ENCODE measurements at regions not wholly inside any gene's neighbourhood (a gene's known extent, or its start where the extent isn't known, plus 50 kb on each side); places are given as distances from the start of the nearest gene placed in this dataset.
"Not testable (repeated sequence)": the region's sequence is repeated elsewhere in the genome, so short reads cannot be mapped to it uniquely, and the experiment has no call there.

DNA sequence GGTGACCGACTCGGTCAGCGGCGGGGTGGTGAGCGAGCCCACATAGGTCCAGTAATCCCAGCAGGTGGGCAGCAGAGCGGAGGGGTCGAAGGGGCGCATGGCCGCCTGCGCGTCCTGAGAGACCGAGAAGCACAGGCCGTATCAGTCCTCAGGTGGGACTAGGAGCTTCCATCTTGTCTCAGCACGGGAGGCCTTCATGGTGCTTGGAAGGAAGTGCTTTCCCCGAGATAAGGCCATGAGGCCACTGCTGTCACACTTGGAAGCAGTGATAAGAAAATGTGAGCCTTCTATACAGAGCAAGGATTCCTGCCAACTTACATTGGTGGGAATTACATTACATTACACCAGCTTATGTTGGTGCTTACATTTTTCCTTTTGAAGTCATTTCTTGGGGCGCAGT is 62.6 kb upstream of the METTL9 start:
- DNase-seq, result not testable (repeated sequence)

DNA sequence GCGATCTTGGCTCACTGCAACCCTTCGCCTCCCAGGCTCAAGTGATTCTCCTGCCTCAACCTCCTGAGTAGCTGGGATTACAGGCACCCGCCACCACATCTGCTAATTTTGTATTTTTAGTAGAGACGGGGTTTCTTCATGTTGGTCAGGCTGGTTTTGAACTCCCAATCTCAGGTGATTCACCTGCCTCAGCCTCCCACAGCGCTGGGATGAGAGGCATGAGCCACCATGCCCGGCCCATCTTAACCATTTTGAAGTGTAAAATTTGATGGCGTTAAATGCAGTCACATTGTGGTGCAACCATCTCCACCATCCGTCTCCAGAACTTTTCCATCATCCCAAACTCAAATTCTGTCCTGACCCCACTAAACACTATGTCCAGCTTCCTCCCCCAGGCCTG is 61.8 kb upstream of the METTL9 start:
- DNase-seq, result not testable (repeated sequence)

- DNase-seq, result not testable (repeated sequence)
These were observed 60.2 kb upstream of the METTL9 start for GRCh38 chr16:21539107-21539618.

DNA sequence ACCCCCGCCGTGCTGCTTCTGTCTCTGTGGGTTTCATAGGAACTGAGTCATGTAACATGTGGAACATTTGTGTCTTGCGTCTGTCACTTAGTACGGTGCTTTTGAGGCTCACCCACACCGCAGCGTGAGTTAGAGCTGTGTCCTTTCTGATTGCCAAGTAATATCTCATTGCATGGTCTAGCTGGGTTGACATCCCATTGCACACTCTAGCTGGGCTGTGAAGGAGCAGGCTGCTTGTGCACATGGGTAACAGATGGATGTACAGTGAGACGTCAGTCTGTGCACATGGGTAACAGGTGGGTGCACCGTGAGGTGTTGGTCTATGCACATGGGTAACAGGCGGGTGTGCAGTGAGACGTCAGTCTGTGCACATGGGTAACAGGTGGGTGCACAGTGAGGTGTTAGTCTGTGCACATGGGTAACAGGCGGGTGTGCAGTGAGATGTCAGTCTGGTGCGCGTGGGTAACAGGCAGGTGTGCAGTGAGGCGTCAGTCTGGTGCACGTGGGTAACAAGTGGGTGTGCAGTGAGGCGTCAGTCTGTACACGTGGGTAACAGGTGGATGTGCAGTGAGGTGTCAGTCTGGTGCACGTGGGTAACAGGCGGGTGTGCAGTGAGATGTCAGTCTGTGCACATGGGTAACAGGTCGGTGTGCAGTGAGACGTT is 58.5 kb upstream of the METTL9 start:
- DNase-seq, result peak; percentile 79

DNA sequence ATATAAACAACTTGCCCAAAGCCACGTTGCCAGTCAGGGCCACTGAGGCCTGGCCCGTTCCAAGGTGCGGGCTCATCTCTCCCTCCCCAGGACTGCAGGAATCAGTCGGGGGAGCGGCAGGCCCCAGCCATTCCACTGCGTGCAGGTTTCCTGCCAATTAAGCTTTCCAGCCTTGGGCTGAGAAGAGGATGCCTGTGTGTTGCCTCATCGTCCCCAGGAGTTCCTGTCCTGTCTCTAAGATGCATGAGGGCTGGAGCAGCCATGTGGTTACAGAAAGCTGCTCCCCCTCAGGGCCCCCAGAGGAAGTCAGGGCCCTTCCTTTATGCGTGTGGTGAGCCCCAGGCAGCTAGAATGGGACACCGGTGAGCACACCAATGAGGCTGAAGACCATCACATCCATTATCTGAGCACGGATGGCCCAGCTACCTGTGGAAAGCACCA is 57.7 kb upstream of the METTL9 start:
- peak; percentile 42 for DNase-seq

DNA sequence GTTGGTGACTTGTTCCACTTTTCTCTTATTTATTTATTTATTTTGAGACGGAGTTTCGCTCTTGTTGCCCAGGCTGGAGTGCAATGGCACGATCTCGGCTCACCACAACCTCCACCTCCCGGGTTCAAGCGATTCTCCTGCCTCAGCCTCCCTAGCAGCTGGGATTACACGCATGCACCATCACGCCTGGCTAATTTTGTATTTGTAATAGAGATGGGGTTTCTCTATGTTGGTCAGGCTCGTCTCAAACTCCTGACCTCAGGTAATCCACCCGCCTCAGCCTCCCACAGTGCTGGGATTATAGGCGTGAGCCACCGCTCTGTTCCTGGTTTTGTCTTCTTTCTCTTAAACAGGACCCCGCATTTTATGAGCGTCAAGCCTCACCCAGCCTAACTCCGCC is 57.3 kb upstream of the METTL9 start:
- not testable (repeated sequence) for DNase-seq

GRCh38 chr16:21542491-21543124 is 56.8 kb upstream of the METTL9 start:
- DNase-seq, result not testable (repeated sequence)

DNA sequence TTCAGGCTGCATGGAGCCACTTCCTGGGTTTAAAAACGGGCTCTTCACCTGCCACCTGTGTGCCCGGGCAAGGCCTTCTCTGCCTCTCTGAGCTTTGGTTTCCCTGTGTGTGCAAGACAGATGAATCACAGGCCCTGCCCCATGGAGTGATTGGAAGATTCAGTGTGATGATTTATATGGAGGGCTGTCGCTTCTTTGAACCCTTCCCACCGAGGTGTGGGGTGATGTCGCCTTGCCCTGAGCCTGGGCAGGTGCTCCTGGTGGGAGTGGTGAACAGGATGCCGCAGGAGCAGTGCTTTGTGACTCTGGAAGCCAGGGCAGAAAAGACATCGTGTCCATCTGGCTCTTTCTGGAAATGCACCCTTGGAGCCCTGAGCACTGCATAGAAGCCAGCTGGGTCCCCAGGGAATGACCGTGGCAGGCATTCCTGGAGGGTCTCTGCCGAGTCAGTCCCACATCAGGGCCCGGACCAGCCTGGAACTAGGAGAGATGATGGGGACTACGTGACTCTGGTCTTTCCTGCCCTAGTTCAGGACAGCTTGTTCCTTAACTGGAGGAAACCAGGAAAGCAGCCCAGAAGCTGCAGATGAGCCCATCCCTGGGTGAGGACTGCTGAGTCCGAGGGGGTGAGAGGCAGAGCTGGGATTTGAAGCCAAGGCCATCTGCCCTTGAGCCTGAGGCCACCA is 56.1 kb upstream of the METTL9 start:
- not testable (repeated sequence) for DNase-seq

DNA sequence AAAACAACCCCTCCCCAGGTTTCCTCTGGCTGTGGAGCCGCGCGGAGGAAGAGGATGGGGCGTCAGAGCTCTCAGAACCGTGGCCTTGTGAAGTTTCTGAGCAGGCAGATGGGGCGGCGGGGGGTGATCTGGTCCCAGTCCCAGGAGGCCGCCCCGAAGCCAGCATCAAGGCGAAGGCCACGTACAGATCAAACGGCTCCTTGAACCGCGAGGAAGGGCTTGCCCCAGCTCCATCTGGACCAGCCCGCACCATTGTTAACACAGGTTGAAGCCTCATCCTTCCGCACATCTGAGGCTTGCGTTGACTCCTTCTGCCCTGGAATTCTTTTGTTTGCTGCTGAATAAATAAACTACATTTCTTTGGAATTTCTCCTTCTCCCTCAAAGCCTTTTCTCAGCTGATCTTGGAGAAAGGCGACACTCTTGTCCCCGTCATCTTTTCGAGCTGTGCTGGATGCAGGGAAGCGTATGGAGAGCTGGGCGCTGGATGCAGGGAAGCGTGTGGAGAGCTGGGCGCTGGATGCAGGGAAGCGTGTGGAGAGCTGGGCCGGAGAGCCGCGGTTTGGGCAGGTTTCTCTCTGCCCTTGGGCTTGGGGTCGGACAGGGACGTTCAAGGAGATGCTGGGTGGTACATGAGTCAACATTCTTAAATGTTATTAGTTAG is 53.6 kb upstream of the METTL9 start:
- DNase-seq, result not testable (repeated sequence)

- DNase-seq, result not testable (repeated sequence)
These were observed 50.0 kb upstream of the METTL9 start for GRCh38 chr16:21549396-21549795.

Measured in stimulated activated CD8-positive, alpha-beta memory T cell treated with anti-CD3 and anti-CD28 coated beads, Interleukin-4, amount 100 ng/mL, for 48 hours (primary cell).